NCI-H2196 treated with DMSO at 0.1 percent for 48 hours (cell line): ENCODE measurements at regions not wholly inside any gene's neighbourhood (a gene's known extent, or its start where the extent isn't known, plus 50 kb on each side); places are given as distances from the start of the nearest gene placed in this dataset.
"Not testable (repeated sequence)": the region's sequence is repeated elsewhere in the genome, so short reads cannot be mapped to it uniquely, and the experiment has no call there.

Source experiments
- DNase-seq: peaks from one replicate; lab custom pipeline; 2025; ENCODE audit not compliant: unreplicated experiment; lab: John Stamatoyannopoulos, UW

GRCh38 chr7:96562458-96562857, 147.2 kb downstream of the SEM1 start:
- no peak for DNase-seq

DNA sequence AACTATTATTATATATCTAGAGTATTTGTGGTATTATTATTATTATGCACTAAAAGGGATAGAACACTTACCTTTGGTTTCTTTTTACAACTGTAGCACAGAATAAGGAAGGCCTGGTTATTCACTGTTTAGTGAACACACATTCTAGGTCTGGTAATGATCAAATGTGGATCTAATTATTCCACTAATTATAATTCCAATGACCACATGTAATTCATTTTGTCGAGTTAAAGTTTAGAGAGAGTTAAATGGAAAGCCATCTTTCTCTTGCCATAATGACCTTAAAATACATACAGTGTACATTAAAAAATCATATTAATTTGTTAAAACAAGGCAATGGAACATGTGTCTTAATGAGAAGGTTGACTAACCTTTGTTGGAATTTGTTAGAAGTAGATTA, 147.8 kb downstream of the SEM1 start:
- DNase-seq: no peak

DNA sequence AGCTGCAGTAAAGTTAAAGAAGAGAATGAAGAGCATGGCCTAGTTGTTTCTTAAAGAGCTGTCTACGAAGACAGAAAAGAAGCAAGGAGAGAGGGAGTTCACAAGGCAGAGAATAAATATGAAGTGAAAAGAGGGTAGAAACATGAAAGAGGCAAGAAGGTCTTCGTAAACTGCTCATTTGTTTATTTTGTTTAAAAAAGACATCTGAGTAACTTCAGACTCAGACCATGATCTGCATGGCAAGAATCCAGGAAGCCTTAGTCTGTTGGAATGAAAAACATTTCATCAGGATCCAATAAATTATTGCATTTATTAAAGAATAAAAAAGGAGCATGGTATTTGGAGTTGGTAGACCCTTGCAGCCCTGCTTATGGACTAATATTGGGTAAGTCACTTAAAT, 151.1 kb downstream of the SEM1 start:
- DNase-seq: no peak

- DNase-seq: no peak
Measured at GRCh38 chr7:96558093-96558492, 151.6 kb downstream of the SEM1 start.

GRCh38 chr7:96557598-96557997, 152.0 kb downstream of the SEM1 start:
- DNase-seq: not testable (repeated sequence)

- DNase-seq: peak; percentile 70
Measured at GRCh38 chr7:96548664-96549063, 161.0 kb downstream of the SEM1 start.

DNA sequence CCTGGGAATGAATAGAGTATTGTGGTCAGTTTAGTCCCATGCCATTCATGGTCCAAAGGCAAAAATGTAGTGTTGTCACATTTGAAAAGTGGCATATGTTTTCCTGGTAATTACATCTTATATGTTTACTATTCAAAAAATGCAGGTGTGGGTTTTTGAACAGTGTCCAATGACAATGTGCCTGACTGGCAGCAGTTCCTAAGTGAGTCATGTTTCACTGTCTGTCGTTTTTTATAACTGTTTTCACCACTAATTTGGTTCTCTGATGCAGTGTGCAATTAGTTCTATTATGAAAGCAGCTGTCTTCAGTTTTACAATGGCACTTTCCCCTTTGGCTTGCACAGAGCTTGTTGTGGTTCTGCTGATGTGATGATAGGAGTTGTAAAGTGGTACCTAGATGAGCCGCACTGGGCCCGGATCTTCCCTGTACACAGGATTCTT, 162.3 kb downstream of the SEM1 start:
- peak; percentile 56 for DNase-seq

- DNase-seq: no peak
Measured at GRCh38 chr7:96546426-96546825, 163.2 kb downstream of the SEM1 start.

- DNase-seq: no peak
Measured at GRCh38 chr7:96539471-96539870, 170.2 kb downstream of the SEM1 start.

DNA sequence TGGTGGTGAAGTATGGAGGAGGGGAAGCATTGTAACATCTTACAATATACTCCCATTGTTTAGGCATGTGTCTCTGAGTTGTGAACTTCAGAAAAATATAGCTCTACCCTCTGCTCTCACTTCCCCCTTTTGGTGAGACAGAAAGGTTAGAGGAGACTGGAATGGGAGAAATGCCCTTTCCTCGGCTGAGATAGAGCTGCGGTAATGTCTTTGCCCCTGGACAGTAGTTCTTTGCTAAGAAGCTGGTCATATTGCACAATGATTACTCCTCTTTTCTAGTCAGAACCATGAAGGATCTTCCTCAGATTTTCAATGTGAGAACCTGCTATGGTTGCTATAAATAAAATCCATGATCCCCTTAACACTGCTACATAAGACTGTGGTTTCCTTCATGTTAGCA, 171.0 kb downstream of the SEM1 start:
- no peak for DNase-seq

DNA sequence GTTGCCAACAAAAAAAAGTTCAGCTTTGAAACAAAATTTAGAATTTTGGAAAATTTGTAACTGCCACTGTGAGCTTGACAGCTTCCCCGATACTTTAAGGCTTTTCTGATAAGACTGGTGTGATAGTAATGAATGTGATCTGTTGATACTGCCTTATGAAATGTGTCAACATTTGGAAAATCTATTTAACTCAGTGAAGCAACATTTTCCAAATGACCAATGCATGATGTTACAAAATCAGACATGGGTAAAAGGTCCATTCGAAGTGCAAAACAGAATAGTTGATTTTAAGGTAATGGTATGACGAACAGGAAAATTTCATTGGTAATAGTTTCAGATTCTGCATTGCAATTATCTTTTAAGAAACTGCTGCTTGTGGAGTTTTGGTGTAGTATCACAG, 175.4 kb downstream of the SEM1 start:
- no peak for DNase-seq

- no peak for DNase-seq
Measured at GRCh38 chr7:96532428-96532935, 177.2 kb downstream of the SEM1 start.

- DNase-seq: no peak
Measured at GRCh38 chr7:96531331-96531730, 178.3 kb downstream of the SEM1 start.

GRCh38 chr7:96530786-96531185, 178.9 kb downstream of the SEM1 start:
- no peak for DNase-seq

DNA sequence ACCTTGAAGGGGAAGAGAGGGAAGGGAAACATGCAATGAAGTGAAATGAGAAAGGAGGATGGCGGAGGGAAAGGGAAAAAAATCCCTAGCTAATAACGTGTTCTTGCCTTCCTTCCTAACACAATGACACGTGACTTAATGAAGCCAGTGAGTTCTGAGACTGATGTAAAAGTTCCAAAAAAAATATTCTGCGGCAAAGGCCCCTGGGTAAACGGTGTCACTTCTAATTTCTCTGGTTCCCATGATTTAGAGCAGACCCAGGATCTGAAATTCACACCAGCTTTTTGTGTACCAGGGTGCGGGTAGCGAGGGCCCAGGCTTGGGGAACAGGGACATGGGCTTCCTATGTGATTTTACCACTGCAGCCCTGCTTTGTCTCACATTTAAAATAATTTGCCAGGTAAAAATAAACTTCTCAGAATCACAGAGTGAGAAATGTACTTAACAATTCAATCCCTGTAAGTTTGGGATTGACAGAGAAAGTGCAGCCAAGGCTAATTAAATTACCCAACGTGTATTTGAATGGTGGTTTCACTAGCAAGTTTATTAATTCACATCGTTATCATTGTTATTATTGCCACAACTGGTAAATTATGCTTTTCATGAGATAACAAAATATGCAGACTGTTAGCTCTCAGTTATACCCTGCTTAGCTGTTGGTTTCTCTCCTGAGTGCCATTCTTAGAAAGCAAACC, 182.4 kb downstream of the SEM1 start:
- DNase-seq: no peak

- DNase-seq: no peak
Measured at GRCh38 chr7:96526496-96526895, 183.2 kb downstream of the SEM1 start.

DNA sequence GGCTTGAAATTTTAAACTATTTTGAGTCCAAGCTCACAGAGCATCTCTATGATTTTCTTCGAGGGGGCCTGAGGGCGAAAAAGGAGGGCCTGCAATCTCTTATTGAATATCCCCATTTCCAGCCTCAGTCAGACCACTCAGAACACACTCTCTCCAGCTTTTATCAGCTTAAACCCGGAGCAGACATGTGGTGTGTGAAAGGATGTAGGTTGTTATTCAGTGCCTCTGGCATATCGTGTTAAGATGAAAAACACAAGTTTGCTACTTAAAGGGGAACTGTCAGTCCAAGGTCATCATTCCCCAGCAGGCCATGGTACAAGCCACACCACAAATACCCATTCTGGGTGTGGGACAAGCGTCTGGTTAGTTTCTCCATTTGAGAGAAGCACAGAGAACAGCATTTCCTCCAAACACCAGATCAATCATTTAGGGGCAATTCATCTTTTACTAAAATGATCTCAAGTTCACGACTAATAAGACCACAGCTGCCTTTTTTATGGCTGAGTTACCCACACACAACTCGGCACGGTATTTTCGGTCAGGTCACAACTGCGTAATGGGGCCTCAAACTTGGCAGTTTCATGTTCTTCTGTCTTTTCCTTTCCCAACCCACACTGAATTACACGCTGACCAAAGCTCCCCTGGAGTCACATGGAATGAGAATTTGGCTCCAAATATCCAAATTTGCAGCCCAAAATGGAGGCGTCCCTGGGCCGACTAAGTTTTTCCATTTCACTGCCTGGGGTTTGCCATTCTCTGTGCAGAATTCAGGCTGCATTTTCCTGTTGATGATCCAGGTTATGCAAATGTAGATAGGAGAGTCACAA, 188.4 kb downstream of the SEM1 start:
- no peak for DNase-seq

GRCh38 chr7:96508371-96508770, 186.5 kb upstream of the SLC25A13 start:
- DNase-seq: no peak

GRCh38 chr7:96503597-96503996, 181.7 kb upstream of the SLC25A13 start:
- DNase-seq: no peak

DNA sequence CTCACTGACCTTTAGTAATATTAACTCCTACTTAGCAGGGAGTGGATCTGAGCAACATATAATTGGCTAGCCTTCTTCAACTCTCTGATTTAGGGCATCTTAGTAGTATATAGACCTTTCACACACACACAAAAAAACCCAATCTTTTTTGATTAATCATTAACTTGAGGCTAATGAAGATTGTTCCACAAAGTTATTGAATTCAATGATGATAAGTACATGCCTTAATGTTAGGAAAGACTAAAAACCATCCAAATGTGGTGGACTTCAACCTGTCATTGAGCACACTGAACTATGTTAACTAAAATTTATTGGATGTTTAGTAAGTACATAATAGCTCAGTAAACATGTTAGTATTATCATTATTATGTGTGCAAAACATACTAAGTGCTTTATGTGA, 179.4 kb upstream of the SLC25A13 start:
- no peak for DNase-seq

DNA sequence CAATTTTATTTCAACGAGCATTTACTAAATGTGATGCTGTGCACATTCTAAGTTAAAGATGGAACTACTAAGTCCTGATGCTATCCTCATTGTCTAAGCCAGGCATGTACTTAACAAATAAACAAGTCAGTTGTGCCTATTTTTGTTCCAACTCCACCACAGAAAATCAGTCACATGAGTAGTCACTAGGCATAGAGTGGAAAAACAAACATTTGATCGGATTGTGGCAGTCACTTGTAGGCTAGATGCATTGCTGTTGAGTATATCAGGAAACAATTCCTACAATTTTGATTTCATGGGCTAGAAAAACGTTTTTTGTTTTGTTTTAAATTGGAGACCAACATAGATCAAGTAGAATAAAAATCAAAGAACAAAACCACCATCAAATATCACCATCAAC, 177.6 kb upstream of the SLC25A13 start:
- no peak for DNase-seq

- no peak for DNase-seq
Measured at GRCh38 chr7:96497567-96497966, 175.7 kb upstream of the SLC25A13 start.
